Loucy (cell line): ENCODE measurements at regions not wholly inside any gene's neighbourhood (a gene's known extent, or its start where the extent isn't known, plus 50 kb on each side); places are given as distances from the start of the nearest gene placed in this dataset.
"Not testable (repeated sequence)": the region's sequence is repeated elsewhere in the genome, so short reads cannot be mapped to it uniquely, and the experiment has no call there.

ENCODE experiments used
- CTCF ChIP-seq: fragments of 200-600 bp; sonication (generic); conservative IDR thresholded peaks from 2 replicates; pipeline ENCODE4 v1.5.1; 2014; ENCODE audit warnings: mild to moderate bottlenecking, antibody characterized with exemption, low read length
- EZH2phosphoT487 ChIP-seq: fragments of 200-600 bp; IDR thresholded peaks from 2 replicates; pipeline ENCODE4 v1.6.1; 2018; ENCODE audit warnings: antibody characterized with exemption, mild to moderate bottlenecking, moderate library complexity, borderline replicate concordance

- TF ChIP-seq CTCF, EZH2phosphoT487: not testable (repeated sequence)
These were observed 49.9 kb upstream of the ZNF527 start for GRCh38 chr19:37320988-37321387.
